Astrocyte (in vitro differentiated cells and primary cell): ENCODE measurements at regions not wholly inside any gene's neighbourhood (a gene's known extent, or its start where the extent isn't known, plus 50 kb on each side); places are given as distances from the start of the nearest gene placed in this dataset.

Experiments used
- DNase-seq: peaks from one replicate; pipeline ENCODE4 v3.0.0-alpha.2; 2010; ENCODE audit warnings: low read depth
- FAIRE-seq: peaks from 2 replicates; lab custom pipeline; 2011; peaks lifted over from hg19 to GRCh38; lab: Jason Lieb, UNC
- H2AFZ ChIP-seq: 2 replicates; pipeline ENCODE4 v1.6.0; 2012; ENCODE audit warnings: low read depth, low read length, inconsistent platforms
- H3K27ac ChIP-seq: 2 replicates; pipeline ENCODE4 v1.5.1; 2011; ENCODE audit warnings: low read depth, low read length, inconsistent platforms
- H3K27me3 ChIP-seq: 2 replicates; pipeline ENCODE4 v1.6.0; 2011; ENCODE audit warnings: low read length, inconsistent platforms; ENCODE audit not compliant: insufficient read depth
- H3K36me3 ChIP-seq: 2 replicates; pipeline ENCODE4 v1.5.1; 2011; ENCODE audit warnings: low read length, inconsistent platforms; ENCODE audit not compliant: insufficient read depth
- H3K4me1 ChIP-seq: 2 replicates; pipeline ENCODE4 v1.5.1; 2011; ENCODE audit warnings: low read length, inconsistent platforms; ENCODE audit not compliant: insufficient read depth
- H3K4me2 ChIP-seq: 2 replicates; pipeline ENCODE4 v1.6.0; 2012; ENCODE audit warnings: low read length, inconsistent platforms
- H3K4me3 ChIP-seq: 2 replicates; pipeline ENCODE4 v1.5.1; 2011; ENCODE audit warnings: low read depth, mild to moderate bottlenecking, low read length, inconsistent platforms; ENCODE audit not compliant: insufficient read depth
- H3K79me2 ChIP-seq: 2 replicates; pipeline ENCODE4 v1.6.0; 2012; ENCODE audit warnings: mild to moderate bottlenecking, low read length, inconsistent platforms; ENCODE audit not compliant: insufficient read depth
- H3K9ac ChIP-seq: 2 replicates; pipeline ENCODE4 v1.6.0; 2012; ENCODE audit warnings: mild to moderate bottlenecking, low read length, inconsistent platforms
- H3K9me3 ChIP-seq: 2 replicates; pipeline ENCODE4 v1.5.1; 2012; ENCODE audit warnings: low read depth, mild to moderate bottlenecking, low read length, inconsistent platforms; ENCODE audit not compliant: insufficient read depth
- H4K20me1 ChIP-seq: 2 replicates; pipeline ENCODE4 v1.6.0; 2012; ENCODE audit warnings: low read length, inconsistent platforms; ENCODE audit not compliant: insufficient read depth
- H3K27ac Mint-ChIP-seq: one replicate; pipeline ENCODE4 v1.8.0; 2021; ENCODE audit warnings: mild to moderate bottlenecking, mixed read lengths; ENCODE audit not compliant: unreplicated experiment
- H3K27me3 Mint-ChIP-seq: one replicate; pipeline ENCODE4 v1.8.0; 2021; ENCODE audit warnings: low read depth, mixed read lengths; ENCODE audit not compliant: unreplicated experiment
- H3K36me3 Mint-ChIP-seq: one replicate; pipeline ENCODE4 v1.8.0; 2021; ENCODE audit warnings: low read depth, mixed read lengths; ENCODE audit not compliant: unreplicated experiment
- H3K4me1 Mint-ChIP-seq: one replicate; pipeline ENCODE4 v1.8.0; 2021; ENCODE audit warnings: low read depth, mixed read lengths; ENCODE audit not compliant: unreplicated experiment
- H3K4me3 Mint-ChIP-seq: one replicate; pipeline ENCODE4 v1.8.0; 2021; ENCODE audit warnings: mild to moderate bottlenecking, moderate library complexity, mixed read lengths; ENCODE audit not compliant: unreplicated experiment
- H3K9me3 Mint-ChIP-seq: one replicate; pipeline ENCODE4 v1.8.0; 2021; ENCODE audit warnings: mild to moderate bottlenecking, mixed read lengths; ENCODE audit not compliant: unreplicated experiment
- CTCF ChIP-seq: IDR thresholded peaks from 2 replicates; pipeline ENCODE4 v1.5.1; 2011; ENCODE audit warnings: low read depth, mild to moderate bottlenecking, inconsistent platforms, low read length, moderate library complexity; ENCODE audit not compliant: insufficient read depth
- EZH2 ChIP-seq: IDR thresholded peaks from 2 replicates; pipeline ENCODE4 v1.6.1; 2012; ENCODE audit warnings: mild to moderate bottlenecking, low read length, inconsistent platforms; ENCODE audit not compliant: insufficient read depth

GRCh38 chrX:40514376-40514775 is 66.4 kb upstream of the ATP6AP2 start:
- Histone ChIP-seq H3K27ac (no peak overlapping the region), H3K4me3 (no peak overlapping the region), H3K27me3 (no peaks in the 10 kb centered on the region), H3K79me2 (no peaks in the 10 kb centered on the region), H4K20me1 (no peaks in the 10 kb centered on the region), H3K4me2 (no peak overlapping the region), H3K4me1 (no peaks in the 10 kb centered on the region), H3K36me3 (no peaks in the 10 kb centered on the region), H2AFZ (no peak overlapping the region), H3K9ac (no peak overlapping the region), H3K9me3 (no peaks in the 10 kb centered on the region)
- H3K9me3 Mint-ChIP-seq: no peaks in the 10 kb centered on the region
- TF ChIP-seq EZH2 (no peak), CTCF (no peak)
- H3K36me3 Mint-ChIP-seq: no peaks in the 10 kb centered on the region
- DNase-seq: peak; percentile 26
- no peak overlapping the region for H3K27ac Mint-ChIP-seq
- FAIRE-seq: no peak
- peaks cover 6% of the 10 kb centered on the region for H3K27me3 Mint-ChIP-seq
- H3K4me1 Mint-ChIP-seq: no peaks in the 10 kb centered on the region
- H3K4me3 Mint-ChIP-seq: no peak overlapping the region

GRCh38 chrX:40513835-40514234 is 66.9 kb upstream of the ATP6AP2 start:
- no peaks in the 10 kb centered on the region for H3K4me1 ChIP-seq
- no peak overlapping the region for H2AFZ ChIP-seq
- H3K27ac ChIP-seq: no peak overlapping the region
- Mint-ChIP-seq H3K4me1 (no peaks in the 10 kb centered on the region), H3K27me3 (peaks cover 6% of the 10 kb centered on the region), H3K4me3 (no peak overlapping the region), H3K36me3 (no peaks in the 10 kb centered on the region), H3K27ac (no peak overlapping the region), H3K9me3 (no peaks in the 10 kb centered on the region)
- no peak overlapping the region for H3K4me2 ChIP-seq
- no peak overlapping the region for H3K4me3 ChIP-seq
- no peak for DNase-seq
- no peaks in the 10 kb centered on the region for H4K20me1 ChIP-seq
- TF ChIP-seq EZH2: no peak
- TF ChIP-seq CTCF: no peak
- no peak overlapping the region for H3K9ac ChIP-seq
- H3K36me3 ChIP-seq: no peaks in the 10 kb centered on the region
- H3K9me3 ChIP-seq: no peaks in the 10 kb centered on the region
- no peaks in the 10 kb centered on the region for H3K27me3 ChIP-seq
- no peak for FAIRE-seq
- no peaks in the 10 kb centered on the region for H3K79me2 ChIP-seq

DNA sequence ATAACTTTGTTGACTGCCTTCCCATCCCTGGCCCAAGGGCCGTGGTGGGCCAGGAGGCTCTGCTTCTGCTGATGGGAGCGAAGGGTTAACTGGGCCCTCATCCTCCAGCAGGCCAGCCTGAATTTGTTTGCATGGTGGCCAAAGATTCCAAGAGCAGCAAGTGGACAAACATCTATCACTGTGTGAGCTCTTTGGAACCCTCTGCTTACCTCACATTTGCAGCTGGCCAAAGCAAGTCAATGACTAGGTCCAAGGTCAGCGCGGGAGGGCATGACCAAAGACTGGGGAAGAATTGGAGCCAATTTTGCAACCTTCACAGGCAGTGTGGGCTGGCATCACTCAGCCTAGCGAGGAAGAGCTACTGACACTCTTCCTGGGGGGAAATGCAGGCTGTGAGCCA is 67.8 kb upstream of the ATP6AP2 start:
- Mint-ChIP-seq H3K36me3 (no peaks in the 10 kb centered on the region), H3K9me3 (no peaks in the 10 kb centered on the region), H3K27me3 (peaks cover 4% of the 10 kb centered on the region), H3K27ac (no peak overlapping the region), H3K4me1 (no peaks in the 10 kb centered on the region), H3K4me3 (no peak overlapping the region)
- Histone ChIP-seq H3K27ac (no peak overlapping the region), H3K9me3 (no peaks in the 10 kb centered on the region), H3K27me3 (no peaks in the 10 kb centered on the region), H3K4me3 (no peak overlapping the region), H3K4me2 (no peak overlapping the region), H3K4me1 (no peaks in the 10 kb centered on the region), H2AFZ (no peak overlapping the region), H3K9ac (no peak overlapping the region), H3K79me2 (no peaks in the 10 kb centered on the region), H4K20me1 (no peaks in the 10 kb centered on the region), H3K36me3 (no peaks in the 10 kb centered on the region)
- FAIRE-seq (peak; percentile 63), DNase-seq (no peak)
- no peak for TF ChIP-seq EZH2
- no peak for TF ChIP-seq CTCF
